AG09309 (cell line): ENCODE measurements at regions not wholly inside any gene's neighbourhood (a gene's known extent, or its start where the extent isn't known, plus 50 kb on each side); places are given as distances from the start of the nearest gene placed in this dataset.

Experiments
- DNase-seq: peaks from one replicate; pipeline ENCODE4 v3.0.0-alpha.2; 2010; ENCODE audit warnings: low read depth
- H3K4me3 ChIP-seq: 2 replicates; pipeline ENCODE4 v1.5.1; 2011; ENCODE audit warnings: mild to moderate bottlenecking, low read depth, low read length, moderate library complexity; ENCODE audit not compliant: control insufficient read depth
- TF ChIP-seq, protein P1 (sequence below): IDR thresholded peaks from 2 replicates; pipeline ENCODE4 v1.5.1; 2011; ENCODE audit warnings: mild to moderate bottlenecking, low read depth, low read length, inconsistent platforms; ENCODE audit not compliant: insufficient read depth, control insufficient read depth; ENCODE audit errors: missing control alignments

DNA sequence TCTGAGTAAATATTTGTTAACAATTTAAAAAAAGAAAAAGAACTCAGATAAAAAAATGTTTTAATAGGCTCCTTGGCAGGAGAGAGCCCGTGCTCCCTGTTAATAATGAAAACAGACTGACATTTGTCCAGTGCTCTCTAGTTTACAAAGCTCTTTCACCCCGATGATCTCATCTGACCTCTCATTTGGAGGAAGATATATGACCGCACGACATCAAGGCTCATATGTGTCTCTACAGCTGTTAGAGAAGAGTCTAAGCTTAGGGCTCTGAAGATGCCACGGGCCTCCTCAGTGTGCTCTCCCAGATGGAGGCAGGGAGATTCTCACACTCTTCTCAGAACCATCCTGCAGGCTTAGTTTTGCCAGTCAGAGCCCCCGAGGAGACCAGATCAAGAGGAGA, 280.8 kb upstream of the IRX5 start:
- DNase-seq, result no peak
- TF ChIP-seq, protein P1, sequence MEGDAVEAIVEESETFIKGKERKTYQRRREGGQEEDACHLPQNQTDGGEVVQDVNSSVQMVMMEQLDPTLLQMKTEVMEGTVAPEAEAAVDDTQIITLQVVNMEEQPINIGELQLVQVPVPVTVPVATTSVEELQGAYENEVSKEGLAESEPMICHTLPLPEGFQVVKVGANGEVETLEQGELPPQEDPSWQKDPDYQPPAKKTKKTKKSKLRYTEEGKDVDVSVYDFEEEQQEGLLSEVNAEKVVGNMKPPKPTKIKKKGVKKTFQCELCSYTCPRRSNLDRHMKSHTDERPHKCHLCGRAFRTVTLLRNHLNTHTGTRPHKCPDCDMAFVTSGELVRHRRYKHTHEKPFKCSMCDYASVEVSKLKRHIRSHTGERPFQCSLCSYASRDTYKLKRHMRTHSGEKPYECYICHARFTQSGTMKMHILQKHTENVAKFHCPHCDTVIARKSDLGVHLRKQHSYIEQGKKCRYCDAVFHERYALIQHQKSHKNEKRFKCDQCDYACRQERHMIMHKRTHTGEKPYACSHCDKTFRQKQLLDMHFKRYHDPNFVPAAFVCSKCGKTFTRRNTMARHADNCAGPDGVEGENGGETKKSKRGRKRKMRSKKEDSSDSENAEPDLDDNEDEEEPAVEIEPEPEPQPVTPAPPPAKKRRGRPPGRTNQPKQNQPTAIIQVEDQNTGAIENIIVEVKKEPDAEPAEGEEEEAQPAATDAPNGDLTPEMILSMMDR, result no peak
- H3K4me3 ChIP-seq, result no peak overlapping the region

DNA sequence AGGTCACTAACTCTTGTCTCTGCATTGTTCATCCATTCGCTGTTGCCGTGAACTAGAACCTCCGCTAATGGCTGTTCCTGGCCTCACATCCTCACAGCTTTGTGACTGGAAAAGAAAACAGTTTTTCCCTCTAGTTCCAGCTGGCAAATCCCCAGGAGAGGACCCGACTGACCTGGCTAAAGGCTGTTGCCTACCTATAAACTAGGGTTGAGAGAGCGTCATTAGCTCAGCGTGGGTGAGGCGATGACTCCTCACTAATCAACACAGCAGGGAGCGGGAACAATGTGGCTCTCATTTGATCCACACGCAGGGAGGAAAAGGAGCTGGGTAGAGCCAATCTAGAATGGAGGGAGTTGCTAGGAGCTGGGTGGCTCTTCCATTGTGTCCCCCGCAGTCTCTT, 282.1 kb upstream of the IRX5 start:
- TF ChIP-seq, protein P1, result no peak
- no peak overlapping the region for H3K4me3 ChIP-seq
- no peak for DNase-seq

DNA sequence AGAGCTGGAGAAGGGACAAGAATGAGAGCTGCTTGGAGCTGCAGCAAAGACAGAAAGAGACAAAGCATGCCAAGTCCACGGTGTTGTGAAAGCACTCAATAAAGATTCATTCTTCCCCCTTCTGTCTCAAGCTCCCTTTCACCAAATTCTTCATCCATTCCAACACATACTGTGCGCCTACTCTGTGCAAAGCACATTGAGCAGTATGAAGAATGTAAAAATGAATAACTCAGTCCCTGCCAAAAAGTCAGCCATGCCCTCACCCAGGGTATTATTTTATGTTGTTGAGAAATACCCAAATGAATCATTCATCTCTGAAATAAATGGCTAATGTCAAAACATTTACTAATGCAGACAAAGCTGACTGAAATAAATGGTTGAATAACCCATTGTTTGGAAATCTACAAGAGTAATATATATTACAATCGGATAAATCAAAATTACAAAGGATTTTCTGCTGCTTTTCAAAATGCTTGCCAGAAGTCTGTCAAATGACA, 282.9 kb upstream of the IRX5 start:
- DNase-seq, result peak; percentile 79

DNA sequence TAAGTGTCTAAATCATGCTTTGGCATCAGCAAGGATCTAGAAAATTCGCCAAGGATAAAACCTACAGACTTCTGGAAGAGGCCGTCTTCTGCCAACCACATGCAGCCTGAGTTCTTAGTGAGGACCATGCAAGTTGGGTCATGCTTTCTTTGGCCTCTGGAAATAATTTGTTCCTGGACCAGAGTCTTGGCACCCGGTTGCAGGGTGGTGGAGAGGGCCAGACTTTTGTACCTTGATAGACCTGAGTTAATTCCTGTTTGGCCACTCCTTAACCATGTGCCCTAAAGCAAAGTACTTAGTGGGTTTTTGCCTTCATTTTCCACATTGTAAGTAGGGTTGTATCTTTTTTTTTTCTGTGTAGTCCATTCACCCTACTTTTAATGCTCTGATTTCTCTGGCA, 283.4 kb upstream of the IRX5 start:
- H3K4me3 ChIP-seq, result no peak overlapping the region
- TF ChIP-seq, protein P1, result no peak
- no peak for DNase-seq

More for the DNA sequence above, 282.9 kb upstream of the IRX5 start:
- no peak overlapping the region for H3K4me3 ChIP-seq
- TF ChIP-seq, protein P1, result no peak

DNA sequence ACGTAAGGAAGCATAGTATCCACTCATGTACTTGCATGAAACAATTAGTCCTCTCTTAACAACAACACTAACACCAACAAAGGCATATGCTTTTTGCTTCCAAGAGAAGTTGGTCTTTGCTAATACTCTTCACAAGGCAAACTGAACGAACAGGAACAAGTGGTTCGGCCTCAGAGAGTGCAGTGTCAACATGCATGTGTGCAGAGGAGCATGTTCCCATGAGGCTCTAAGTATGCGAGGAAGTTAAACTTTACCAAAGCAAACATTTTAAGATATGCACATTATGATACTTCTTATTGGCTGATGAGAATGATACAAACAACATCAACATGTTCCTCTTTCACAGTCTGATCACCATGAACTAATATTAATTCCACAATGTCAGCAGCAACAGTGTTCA, 285.3 kb upstream of the IRX5 start:
- no peak overlapping the region for H3K4me3 ChIP-seq
- DNase-seq, result no peak
- TF ChIP-seq, protein P1, result no peak

DNA sequence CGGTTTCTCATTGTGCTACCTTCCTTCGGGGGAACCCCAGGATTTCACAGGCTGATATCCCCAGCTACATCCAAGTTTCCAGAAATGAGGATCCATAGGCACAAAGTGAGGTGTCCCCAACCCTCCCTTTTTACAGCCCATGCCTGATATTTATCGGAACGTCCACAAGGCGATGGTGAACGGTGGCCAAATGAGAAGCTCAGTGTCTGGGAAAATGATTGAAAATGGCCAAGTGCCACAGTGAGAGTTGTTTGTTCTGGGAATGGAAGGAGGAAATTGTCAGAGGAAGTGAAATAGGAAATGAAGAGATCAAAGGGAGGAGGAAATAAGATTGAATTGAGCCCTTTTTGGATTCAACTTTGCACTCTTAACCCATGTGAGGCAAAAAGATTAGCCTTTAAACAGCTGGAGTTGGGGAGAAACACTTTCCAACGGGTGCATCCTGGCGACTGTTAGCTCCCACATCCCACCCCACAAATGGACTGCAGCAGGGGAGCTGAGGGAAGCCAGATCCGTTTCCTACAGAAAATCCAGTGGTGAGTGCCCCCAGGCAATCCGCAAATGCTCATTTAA, 294.4 kb upstream of the IRX5 start:
- TF ChIP-seq, protein P1, result no peak
- DNase-seq, result no peak

More for the DNA sequence above, 294.4 kb upstream of the IRX5 start:
- H3K4me3 ChIP-seq, result no peak overlapping the region
